ENCODE measurements at regions not wholly inside any gene's neighbourhood (a gene's known extent, or its start where the extent isn't known, plus 50 kb on each side); places are given as distances from the start of the nearest gene placed in this dataset.
"Not testable (repeated sequence)": the region's sequence is repeated elsewhere in the genome, so short reads cannot be mapped to it uniquely, and the experiment has no call there.

DNA sequence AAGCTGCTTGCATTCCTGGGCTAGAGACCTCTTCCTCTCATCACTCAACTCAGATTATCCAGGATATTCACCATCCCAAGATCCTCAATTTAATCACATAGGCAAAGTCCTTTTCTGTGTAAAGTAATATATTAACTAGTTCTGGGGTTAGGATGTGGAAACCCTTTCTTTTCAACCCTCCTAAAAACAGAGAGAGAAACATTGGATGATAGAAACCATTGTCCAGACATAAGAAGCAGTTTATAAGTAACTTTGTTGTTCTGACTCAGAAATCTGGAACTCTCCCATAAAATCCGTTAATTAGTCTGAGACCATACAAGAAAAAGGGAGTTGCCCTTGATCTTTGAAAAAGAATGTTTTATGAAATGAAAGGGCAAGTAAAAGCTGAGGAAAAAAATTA lies 817.1 kb upstream of the CDH9 start:
- Histone ChIP-seq H3K36me3 (ENCODE audit: low read depth, missing control alignments) (no peaks in the 10 kb centered on the region), H3K4me3 (no peak overlapping the region), H3K27ac (no peak overlapping the region), H3K4me1 (no peaks in the 10 kb centered on the region), H3K27me3 (no peaks in the 10 kb centered on the region), H3K9me3 (no peaks in the 10 kb centered on the region)
- intact Hi-C loops (cut with DNase I; ENCODE audit: low total_unique reads), result no loop called here
- TF ChIP-seq, protein P1, sequence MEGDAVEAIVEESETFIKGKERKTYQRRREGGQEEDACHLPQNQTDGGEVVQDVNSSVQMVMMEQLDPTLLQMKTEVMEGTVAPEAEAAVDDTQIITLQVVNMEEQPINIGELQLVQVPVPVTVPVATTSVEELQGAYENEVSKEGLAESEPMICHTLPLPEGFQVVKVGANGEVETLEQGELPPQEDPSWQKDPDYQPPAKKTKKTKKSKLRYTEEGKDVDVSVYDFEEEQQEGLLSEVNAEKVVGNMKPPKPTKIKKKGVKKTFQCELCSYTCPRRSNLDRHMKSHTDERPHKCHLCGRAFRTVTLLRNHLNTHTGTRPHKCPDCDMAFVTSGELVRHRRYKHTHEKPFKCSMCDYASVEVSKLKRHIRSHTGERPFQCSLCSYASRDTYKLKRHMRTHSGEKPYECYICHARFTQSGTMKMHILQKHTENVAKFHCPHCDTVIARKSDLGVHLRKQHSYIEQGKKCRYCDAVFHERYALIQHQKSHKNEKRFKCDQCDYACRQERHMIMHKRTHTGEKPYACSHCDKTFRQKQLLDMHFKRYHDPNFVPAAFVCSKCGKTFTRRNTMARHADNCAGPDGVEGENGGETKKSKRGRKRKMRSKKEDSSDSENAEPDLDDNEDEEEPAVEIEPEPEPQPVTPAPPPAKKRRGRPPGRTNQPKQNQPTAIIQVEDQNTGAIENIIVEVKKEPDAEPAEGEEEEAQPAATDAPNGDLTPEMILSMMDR (IDR thresholded peaks at IDR 0.05), result no peak
- no peak for TF ChIP-seq POLR2A (IDR thresholded peaks at IDR 0.05)
- DNase-seq, result no peak
- 32 to 35% methylated on average over 1 of the region's 1 CpG for WGBS, 2 donors

DNA sequence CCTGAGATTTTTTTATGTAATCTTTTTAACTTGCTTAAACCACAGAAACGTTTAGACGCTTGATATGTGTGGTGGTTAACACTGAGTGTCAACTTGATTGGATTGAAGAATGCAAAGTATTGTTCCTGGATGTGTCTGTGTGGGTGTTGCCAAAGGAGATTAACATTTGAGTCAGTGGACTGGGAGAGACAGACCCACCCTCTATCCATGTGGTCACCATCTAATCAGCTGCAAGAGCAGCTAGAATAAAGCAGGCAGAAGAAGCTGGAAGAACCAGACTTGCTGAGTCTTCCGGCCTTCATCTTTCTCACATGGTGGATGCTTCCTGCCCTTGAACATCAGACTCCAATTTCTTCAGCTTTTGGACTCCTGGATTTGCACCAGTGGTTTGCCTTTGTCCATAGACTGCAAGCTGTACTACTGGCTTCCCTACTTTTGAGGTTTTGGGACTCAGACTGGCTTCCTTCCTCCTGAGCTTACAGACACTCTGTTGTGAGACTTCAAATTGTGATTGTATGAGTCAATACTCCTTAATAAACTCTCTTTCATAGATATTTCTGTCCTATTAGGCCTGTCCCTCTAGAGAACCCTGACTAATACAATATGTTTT lies 816.0 kb upstream of the CDH9 start:
- no peak for DNase-seq
- Histone ChIP-seq H3K4me1 (no peaks in the 10 kb centered on the region), H3K36me3 (ENCODE audit: low read depth, missing control alignments) (no peaks in the 10 kb centered on the region), H3K27me3 (no peaks in the 10 kb centered on the region), H3K4me3 (no peak overlapping the region), H3K27ac (no peak overlapping the region), H3K9me3 (no peaks in the 10 kb centered on the region)
- intact Hi-C loops (cut with DNase I; ENCODE audit: low total_unique reads), result no loop called here
- TF ChIP-seq POLR2A (IDR thresholded peaks at IDR 0.05), result no peak
- TF ChIP-seq, protein P1 (IDR thresholded peaks at IDR 0.05), result no peak
- WGBS, 2 donors, result 60 to 68% methylated on average over 3 of the region's 3 CpGs

DNA sequence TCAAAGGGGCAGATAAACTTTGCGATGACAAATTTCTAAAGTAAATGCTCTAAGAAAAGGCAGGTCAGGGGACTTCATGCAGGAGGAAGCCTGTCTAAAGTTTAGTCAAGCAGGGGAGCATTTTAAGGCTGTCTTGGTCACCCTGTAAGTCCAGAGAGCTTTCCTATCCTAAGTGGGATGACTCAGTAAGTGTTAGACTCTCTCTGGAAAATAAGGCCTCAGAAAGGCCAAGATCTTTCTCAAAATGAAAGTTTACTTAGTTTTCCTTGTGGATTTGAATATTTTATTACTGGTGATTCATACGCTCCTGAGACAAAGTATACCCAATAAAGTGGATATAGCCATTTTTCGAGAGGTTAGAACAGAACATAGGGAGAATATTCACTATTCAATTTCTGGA lies 806.9 kb upstream of the CDH9 start:
- DNase-seq, result no peak
- Histone ChIP-seq H3K36me3 (ENCODE audit: low read depth, missing control alignments) (no peaks in the 10 kb centered on the region), H3K9me3 (no peaks in the 10 kb centered on the region), H3K4me1 (no peaks in the 10 kb centered on the region), H3K4me3 (no peak overlapping the region), H3K27me3 (no peaks in the 10 kb centered on the region), H3K27ac (no peak overlapping the region)
- intact Hi-C loops (cut with DNase I; ENCODE audit: low total_unique reads), result no loop called here
- 88 to 91% methylated on average over 3 of the region's 3 CpGs for WGBS, 2 donors
- no peak for TF ChIP-seq POLR2A (IDR thresholded peaks at IDR 0.05)
- TF ChIP-seq, protein P1 (IDR thresholded peaks at IDR 0.05), result no peak

DNA sequence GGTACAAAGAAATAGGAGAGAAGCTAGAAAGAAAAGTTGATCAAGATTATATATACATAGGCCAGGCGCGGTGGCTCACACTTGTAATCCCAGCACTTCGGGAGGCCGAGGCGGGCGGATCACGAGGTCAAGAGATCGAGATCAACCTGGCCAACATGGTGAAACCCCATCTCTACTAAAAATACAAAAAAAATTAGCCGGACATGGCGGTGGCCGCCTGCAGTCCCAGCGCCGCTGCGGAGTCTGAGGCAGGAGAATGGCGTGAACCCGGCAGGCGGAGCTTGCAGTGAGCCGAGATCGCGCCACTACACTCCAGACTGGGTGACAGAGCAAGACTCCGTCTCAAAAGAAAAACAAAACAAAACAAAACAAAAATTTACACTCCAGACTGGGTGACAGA lies 798.3 kb upstream of the CDH9 start:
- H3K27me3 ChIP-seq; H3K36me3 ChIP-seq (ENCODE audit: low read depth, missing control alignments); intact Hi-C loops (cut with DNase I; ENCODE audit: low total_unique reads); H3K9me3 ChIP-seq; H3K4me1 ChIP-seq; DNase-seq; H3K27ac ChIP-seq: not testable (repeated sequence)
- 75 to 76% methylated on average over 20 to 21 of the region's 21 CpGs for WGBS, 2 donors
- H3K4me3 ChIP-seq, result peak overlapping the region; percentile 4 to 17

DNA sequence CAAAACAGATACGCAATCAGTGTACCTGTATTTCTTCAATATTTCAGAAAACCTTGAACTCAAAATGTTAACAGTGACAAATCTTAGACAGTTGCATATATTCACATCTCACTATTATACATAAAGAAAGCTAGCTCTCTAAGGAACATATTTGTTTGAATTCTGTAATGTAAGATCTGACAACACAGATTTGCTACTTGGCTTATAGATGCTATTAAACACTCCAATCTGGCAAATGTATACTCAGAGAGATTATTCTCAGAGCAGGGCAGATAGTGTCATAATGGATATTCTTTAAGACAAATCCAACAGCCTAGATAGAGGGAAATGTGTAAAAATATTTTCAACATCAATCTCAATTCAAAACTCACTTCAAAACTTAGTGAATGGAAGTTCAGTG lies 794.5 kb upstream of the CDH9 start:
- intact Hi-C loops (cut with DNase I; ENCODE audit: low total_unique reads), result no loop called here
- Histone ChIP-seq H3K4me3 (no peak overlapping the region), H3K36me3 (ENCODE audit: low read depth, missing control alignments) (no peaks in the 10 kb centered on the region), H3K27me3 (no peaks in the 10 kb centered on the region), H3K9me3 (no peaks in the 10 kb centered on the region), H3K27ac (no peak overlapping the region), H3K4me1 (no peaks in the 10 kb centered on the region)
- 88% methylated on average over 1 of the region's 1 CpG for WGBS, 2 donors
- TF ChIP-seq, protein P1 (IDR thresholded peaks at IDR 0.05), result no peak
- no peak for TF ChIP-seq POLR2A (IDR thresholded peaks at IDR 0.05)
- no peak for DNase-seq

Data from testis (tissue), 2 donors.